ENCODE measurements at regions not wholly inside any gene's neighbourhood (a gene's known extent, or its start where the extent isn't known, plus 50 kb on each side); places are given as distances from the start of the nearest gene placed in this dataset.

GRCh38 chr2:122135021-122135937 is 379.8 kb downstream of the TSN start:
- H3K27me3 ChIP-seq (ENCODE audit: control insufficient read depth, insufficient read depth, low read length): no peaks in the 10 kb centered on the region
- H3K4me3 ChIP-seq (ENCODE audit: low read depth, low read length): no peak overlapping the region
- TF ChIP-seq CTCF (IDR thresholded peaks at IDR 0.05; ENCODE audit: insufficient read depth, low read length, poor library complexity, severe bottlenecking): no peak
- no peaks in the 10 kb centered on the region for H3K36me3 ChIP-seq (ENCODE audit: control insufficient read depth, insufficient read depth, low read length)
- no peak for DNase-seq (ENCODE audit: low read depth)

- Histone ChIP-seq H3K36me3 (ENCODE audit: control insufficient read depth, insufficient read depth, low read length) (no peaks in the 10 kb centered on the region), H3K27me3 (ENCODE audit: control insufficient read depth, insufficient read depth, low read length) (no peaks in the 10 kb centered on the region), H3K4me3 (ENCODE audit: low read depth, low read length) (no peak overlapping the region)
- TF ChIP-seq CTCF (IDR thresholded peaks at IDR 0.05; ENCODE audit: insufficient read depth, low read length, poor library complexity, severe bottlenecking): peak; percentile 38
- no peak for DNase-seq (ENCODE audit: low read depth)
These were observed 380.6 kb downstream of the TSN start for GRCh38 chr2:122136056-122136455.

- no peak for TF ChIP-seq CTCF (IDR thresholded peaks at IDR 0.05; ENCODE audit: insufficient read depth, low read length, poor library complexity, severe bottlenecking)
- Histone ChIP-seq H3K36me3 (ENCODE audit: control insufficient read depth, insufficient read depth, low read length) (no peaks in the 10 kb centered on the region), H3K27me3 (ENCODE audit: control insufficient read depth, insufficient read depth, low read length) (no peaks in the 10 kb centered on the region), H3K4me3 (ENCODE audit: low read depth, low read length) (no peak overlapping the region)
- no peak for DNase-seq (ENCODE audit: low read depth)
These were observed 383.1 kb downstream of the TSN start for GRCh38 chr2:122138561-122138960.

GRCh38 chr2:122139739-122140420 is 384.4 kb downstream of the TSN start:
- Histone ChIP-seq H3K36me3 (ENCODE audit: control insufficient read depth, insufficient read depth, low read length) (no peaks in the 10 kb centered on the region), H3K27me3 (ENCODE audit: control insufficient read depth, insufficient read depth, low read length) (no peaks in the 10 kb centered on the region), H3K4me3 (ENCODE audit: low read depth, low read length) (no peak overlapping the region)
- TF ChIP-seq CTCF (IDR thresholded peaks at IDR 0.05; ENCODE audit: insufficient read depth, low read length, poor library complexity, severe bottlenecking): no peak
- no peak for DNase-seq (ENCODE audit: low read depth)

GRCh38 chr2:122144884-122145283 is 389.4 kb downstream of the TSN start:
- H3K27me3 ChIP-seq (ENCODE audit: control insufficient read depth, insufficient read depth, low read length): no peaks in the 10 kb centered on the region
- TF ChIP-seq CTCF (IDR thresholded peaks at IDR 0.05; ENCODE audit: insufficient read depth, low read length, poor library complexity, severe bottlenecking): no peak
- DNase-seq (ENCODE audit: low read depth): no peak
- H3K36me3 ChIP-seq (ENCODE audit: control insufficient read depth, insufficient read depth, low read length): no peaks in the 10 kb centered on the region
- H3K4me3 ChIP-seq (ENCODE audit: low read depth, low read length): no peak overlapping the region
